Skeletal muscle tissue (tissue), 3 donors: ENCODE measurements at regions not wholly inside any gene's neighbourhood (a gene's known extent, or its start where the extent isn't known, plus 50 kb on each side); places are given as distances from the start of the nearest gene placed in this dataset.

ENCODE experiments used
- H3K27ac ChIP-seq: one replicate; pipeline ENCODE4 v1.7.0; 2013; ENCODE audit warnings: mild to moderate bottlenecking, low read depth, low read length, inconsistent platforms
- H3K27me3 ChIP-seq, 3 donors: one replicate each; pipeline ENCODE4 v1.7.0; 2013; ENCODE audit warnings: low read length in 3 of 3; ENCODE audit not compliant: control insufficient read depth in 3 of 3, insufficient read depth in 3 of 3
- H3K36me3 ChIP-seq, 3 donors: one replicate each; pipeline ENCODE4 v1.7.0; 2013; ENCODE audit warnings: low read length in 3 of 3; ENCODE audit not compliant: control insufficient read depth in 3 of 3, insufficient read depth in 3 of 3
- H3K4me1 ChIP-seq, 3 donors: one replicate each; pipeline ENCODE4 v1.7.0; 2013; ENCODE audit warnings: low read length in 3 of 3, mild to moderate bottlenecking in 3 of 3; ENCODE audit not compliant: control insufficient read depth in 3 of 3, insufficient read depth in 3 of 3
- H3K4me3 ChIP-seq, 3 donors: one replicate each; pipeline ENCODE4 v1.7.0; 2013; ENCODE audit warnings: low read length in 3 of 3
- H3K9ac ChIP-seq, 3 donors: one replicate each; pipeline ENCODE4 v1.7.0; 2013; ENCODE audit warnings: low read length in 3 of 3, mild to moderate bottlenecking in 3 of 3, moderate library complexity in 2 of 3, low read depth in 1 of 3
- H3K9me3 ChIP-seq, 3 donors: one replicate each; pipeline ENCODE4 v1.7.0; 2013; ENCODE audit warnings: low read length in 3 of 3; ENCODE audit not compliant: control insufficient read depth in 3 of 3
- donor health status: Osteomylitis.

DNA sequence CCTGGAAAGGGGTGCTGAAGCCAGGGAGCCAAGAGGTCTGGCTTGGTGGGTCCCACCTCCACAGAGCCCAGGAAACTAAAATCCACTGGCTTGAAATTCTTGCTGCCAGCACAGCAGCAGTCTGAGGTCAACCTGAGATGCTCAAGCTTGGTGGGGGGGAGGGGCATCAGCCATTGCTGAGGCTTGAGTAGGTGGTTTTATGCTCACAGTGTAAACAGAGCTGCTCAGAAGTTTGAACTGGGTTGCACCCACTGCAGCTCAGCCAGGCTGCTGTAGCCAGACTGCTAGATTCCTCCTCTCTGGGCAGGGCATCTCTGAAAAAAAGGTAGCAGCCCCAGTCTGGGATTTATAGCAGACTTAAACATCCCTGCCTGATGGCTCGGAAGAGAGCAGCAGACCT, 55.5 kb upstream of the FBXL17 start:
- no peaks in the 10 kb centered on the region for H3K4me1 ChIP-seq
- no peaks in the 10 kb centered on the region for H3K27me3 ChIP-seq
- H3K9ac ChIP-seq: no peak overlapping the region
- no peaks in the 10 kb centered on the region for H3K36me3 ChIP-seq
- no peaks in the 10 kb centered on the region for H3K9me3 ChIP-seq
- H3K27ac ChIP-seq: no peak overlapping the region
- no peak overlapping the region for H3K4me3 ChIP-seq

DNA sequence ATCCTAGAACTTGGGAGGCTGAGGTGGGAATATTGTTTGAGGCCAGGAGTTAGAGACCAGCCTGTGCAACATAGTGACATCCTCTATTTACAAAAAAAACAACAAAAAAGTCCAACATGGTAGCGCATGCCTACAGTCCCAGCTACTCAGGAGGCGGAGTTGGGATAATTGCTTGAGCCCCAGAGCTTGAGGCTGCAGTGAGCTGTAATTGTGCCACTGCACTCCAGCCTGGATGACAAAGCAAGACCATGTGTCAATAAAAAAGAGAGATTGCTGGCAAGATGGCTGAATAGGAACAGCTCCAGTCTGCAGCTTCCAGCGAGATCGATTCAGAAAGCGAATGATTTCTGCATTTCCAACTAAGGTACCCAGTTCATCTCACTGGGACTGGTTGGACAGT, 54.8 kb upstream of the FBXL17 start:
- H3K36me3 ChIP-seq: no peaks in the 10 kb centered on the region
- H3K4me1 ChIP-seq: no peaks in the 10 kb centered on the region
- no peak overlapping the region for H3K9ac ChIP-seq
- no peak overlapping the region for H3K27ac ChIP-seq
- H3K27me3 ChIP-seq: no peaks in the 10 kb centered on the region
- no peak overlapping the region for H3K4me3 ChIP-seq
- H3K9me3 ChIP-seq: no peaks in the 10 kb centered on the region

DNA sequence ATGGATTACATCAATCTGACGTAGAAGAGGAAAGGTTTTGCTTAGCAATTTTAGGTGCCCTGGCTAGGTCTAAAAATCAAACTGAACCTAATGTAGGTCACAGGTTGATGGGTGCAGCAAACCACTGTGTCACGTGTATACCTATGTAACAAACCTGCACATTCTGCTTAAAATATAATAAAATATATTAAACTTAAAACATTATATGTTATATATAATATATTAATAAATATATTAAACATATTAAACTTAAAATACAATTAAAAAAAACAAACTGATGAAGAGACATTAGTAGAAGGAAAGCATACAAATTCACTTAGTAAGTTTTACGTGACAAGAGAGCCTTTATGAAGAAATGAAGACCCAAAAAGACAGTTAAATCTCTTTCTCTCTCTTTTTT, 51.7 kb upstream of the FBXL17 start:
- H3K4me3 ChIP-seq: no peak overlapping the region
- no peak overlapping the region for H3K27ac ChIP-seq
- no peaks in the 10 kb centered on the region for H3K9me3 ChIP-seq
- H3K36me3 ChIP-seq: no peaks in the 10 kb centered on the region
- no peaks in the 10 kb centered on the region for H3K4me1 ChIP-seq
- H3K27me3 ChIP-seq: no peaks in the 10 kb centered on the region
- no peak overlapping the region for H3K9ac ChIP-seq

DNA sequence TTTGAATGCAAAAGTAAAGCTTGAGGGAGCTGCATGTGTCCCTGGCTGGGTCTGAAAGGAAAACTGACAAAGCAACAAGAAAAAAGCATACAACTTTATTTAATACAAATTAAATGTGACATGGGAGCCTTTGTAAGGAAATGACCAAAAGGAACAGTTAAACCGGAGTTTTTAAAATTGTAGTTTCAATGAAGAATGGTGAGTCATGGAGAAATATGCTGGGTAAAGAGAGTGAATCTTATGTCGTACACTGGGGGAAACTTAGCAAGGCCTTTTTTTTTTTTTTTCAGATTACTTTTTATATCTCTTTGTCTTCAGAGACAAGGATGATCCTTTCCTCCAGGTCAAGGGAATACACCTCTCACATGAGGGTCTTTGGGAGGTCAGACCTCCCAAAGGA, 50.1 kb upstream of the FBXL17 start:
- no peak overlapping the region for H3K4me3 ChIP-seq
- H3K4me1 ChIP-seq: no peaks in the 10 kb centered on the region
- no peak overlapping the region for H3K27ac ChIP-seq
- no peak overlapping the region for H3K9ac ChIP-seq
- no peaks in the 10 kb centered on the region for H3K36me3 ChIP-seq
- no peaks in the 10 kb centered on the region for H3K9me3 ChIP-seq
- H3K27me3 ChIP-seq: no peaks in the 10 kb centered on the region
